ENCODE measurements at regions not wholly inside any gene's neighbourhood (a gene's known extent, or its start where the extent isn't known, plus 50 kb on each side); places are given as distances from the start of the nearest gene placed in this dataset.

GRCh38 chr3:137695351-137695750 is 68.8 kb upstream of the SOX14 start:
- TF ChIP-seq CTCF (conservative IDR thresholded peaks at IDR 0.05; ENCODE audit: low read length) (no peak), EZH2phosphoT487 (IDR thresholded peaks at IDR 0.05; ENCODE audit: borderline replicate concordance, low read depth, low read length) (no peak)
